ENCODE measurements at regions not wholly inside any gene's neighbourhood (a gene's known extent, or its start where the extent isn't known, plus 50 kb on each side); places are given as distances from the start of the nearest gene placed in this dataset.
"Not testable (repeated sequence)": the region's sequence is repeated elsewhere in the genome, so short reads cannot be mapped to it uniquely, and the experiment has no call there.

GRCh38 chr13:103935117-103935516 lies 868.9 kb upstream of the SLC10A2 start:
- no peak overlapping the region for H3K4me3 ChIP-seq (ENCODE audit: low read length)
- no peak for TF ChIP-seq ZNF274 (IDR thresholded peaks at IDR 0.05; ENCODE audit: low read depth, low read length)

DNA sequence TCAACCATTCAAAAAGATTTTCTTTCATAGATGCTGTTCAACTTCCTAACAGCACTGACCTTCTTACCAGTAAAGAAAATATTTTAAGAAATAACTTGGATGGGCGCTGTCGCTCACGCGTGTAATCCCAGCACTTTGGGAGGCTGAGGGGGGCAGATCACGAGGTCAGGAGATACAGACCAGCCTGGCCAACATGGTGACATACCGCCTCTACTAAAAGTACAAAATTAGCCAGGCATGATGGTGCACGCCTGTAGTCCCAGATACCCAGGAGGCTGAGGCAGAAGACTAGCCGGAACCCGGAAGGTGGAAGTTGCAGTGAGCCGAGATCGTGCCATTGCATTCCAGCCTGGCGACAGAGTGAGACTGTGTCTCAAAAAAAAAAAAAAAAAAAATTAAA lies 865.7 kb upstream of the SLC10A2 start:
- no peak overlapping the region for H3K4me3 ChIP-seq (ENCODE audit: low read length)
- TF ChIP-seq ZNF274 (IDR thresholded peaks at IDR 0.05; ENCODE audit: low read depth, low read length) = no peak

- TF ChIP-seq ZNF274 (IDR thresholded peaks at IDR 0.05; ENCODE audit: low read depth, low read length) = no peak
- H3K4me3 ChIP-seq (ENCODE audit: low read length) = no peak overlapping the region
Measured at GRCh38 chr13:103931331-103931845, 865.2 kb upstream of the SLC10A2 start.

GRCh38 chr13:103926118-103926517 lies 859.9 kb upstream of the SLC10A2 start:
- TF ChIP-seq ZNF274 (IDR thresholded peaks at IDR 0.05; ENCODE audit: low read depth, low read length) = no peak
- no peak overlapping the region for H3K4me3 ChIP-seq (ENCODE audit: low read length)

- no peak for TF ChIP-seq ZNF274 (IDR thresholded peaks at IDR 0.05; ENCODE audit: low read depth, low read length)
- no peak overlapping the region for H3K4me3 ChIP-seq (ENCODE audit: low read length)
Measured at GRCh38 chr13:103908911-103909310, 842.7 kb upstream of the SLC10A2 start.

DNA sequence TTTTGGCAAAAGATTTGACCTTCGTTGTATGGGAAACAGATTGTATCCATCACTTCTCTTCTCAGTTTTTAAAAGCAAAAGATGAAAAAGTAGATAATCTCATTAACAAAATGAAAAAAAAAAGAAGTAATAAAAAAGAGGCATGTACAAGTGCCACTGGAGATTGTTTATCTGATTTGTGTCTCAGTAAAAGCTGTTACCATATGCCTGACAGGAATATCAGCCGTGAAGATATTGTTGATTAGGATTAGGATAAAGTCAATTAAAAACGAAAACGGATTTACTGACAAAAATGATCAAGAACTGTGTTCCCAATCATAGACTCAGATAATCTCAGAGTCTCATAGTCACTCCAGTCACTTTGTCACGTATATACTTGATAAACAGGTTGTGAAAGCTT lies 842.1 kb upstream of the SLC10A2 start:
- TF ChIP-seq ZNF274 (IDR thresholded peaks at IDR 0.05; ENCODE audit: low read depth, low read length) = no peak
- no peak overlapping the region for H3K4me3 ChIP-seq (ENCODE audit: low read length)

GRCh38 chr13:103903790-103904189 lies 837.6 kb upstream of the SLC10A2 start:
- no peak for TF ChIP-seq ZNF274 (IDR thresholded peaks at IDR 0.05; ENCODE audit: low read depth, low read length)
- H3K4me3 ChIP-seq (ENCODE audit: low read length) = no peak overlapping the region

DNA sequence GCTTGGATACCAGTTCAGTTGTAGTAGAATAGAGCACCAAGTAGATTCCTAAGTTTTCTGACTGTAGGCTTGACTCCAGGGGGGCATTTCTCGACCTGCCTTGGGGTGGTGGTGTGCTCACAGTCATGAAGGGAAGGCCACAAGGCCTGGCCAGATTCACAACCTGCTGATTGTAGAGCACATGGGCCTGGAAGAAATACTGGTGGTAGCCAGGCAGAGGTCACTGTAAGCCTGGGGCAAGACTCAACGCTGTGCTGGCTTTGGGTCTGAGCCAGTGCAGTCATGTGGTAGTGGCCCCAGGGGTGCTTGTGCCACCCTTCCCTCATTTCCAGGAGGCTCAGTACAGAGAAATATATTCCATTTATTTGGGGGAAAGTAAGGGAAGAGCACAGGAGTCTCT lies 832.3 kb upstream of the SLC10A2 start:
- no peak for TF ChIP-seq ZNF274 (IDR thresholded peaks at IDR 0.05; ENCODE audit: low read depth, low read length)

DNA sequence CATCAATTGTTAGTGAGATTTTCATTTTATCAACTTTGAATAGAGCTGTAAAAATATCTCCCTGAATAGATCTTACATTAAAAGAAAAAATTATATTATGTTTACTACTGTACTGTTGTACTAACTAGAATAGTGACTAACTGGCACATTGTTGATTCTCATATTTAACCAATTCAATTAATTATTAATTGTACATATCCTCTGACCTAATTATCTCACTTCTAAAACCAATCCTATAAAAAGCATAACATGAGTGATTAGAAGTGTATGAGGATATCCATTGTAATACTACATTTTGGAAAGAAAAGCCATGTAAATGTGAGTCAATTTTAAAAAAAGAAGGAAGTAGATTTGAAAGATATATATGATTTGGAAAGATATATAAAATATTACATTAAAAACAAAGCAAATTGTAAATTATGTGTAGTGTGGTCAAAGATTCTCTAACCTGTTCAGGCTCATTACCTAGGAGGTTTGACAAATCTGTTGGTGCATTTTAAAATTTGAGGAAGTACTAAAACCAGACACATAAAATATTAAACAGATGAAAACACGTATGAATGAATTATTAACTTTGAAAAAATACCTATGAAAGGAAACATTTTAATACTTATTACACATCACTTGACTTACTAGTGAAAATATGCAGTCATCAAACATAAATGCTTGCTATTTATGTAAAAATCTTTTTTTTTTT lies 829.8 kb upstream of the SLC10A2 start:
- H3K4me3 ChIP-seq (ENCODE audit: low read length) = no peak overlapping the region
- no peak for TF ChIP-seq ZNF274 (IDR thresholded peaks at IDR 0.05; ENCODE audit: low read depth, low read length)

More for the DNA sequence above, 832.3 kb upstream of the SLC10A2 start:
- H3K4me3 ChIP-seq (ENCODE audit: low read length) = no peak overlapping the region

GRCh38 chr13:103894626-103895025 lies 828.4 kb upstream of the SLC10A2 start:
- TF ChIP-seq ZNF274 (IDR thresholded peaks at IDR 0.05; ENCODE audit: low read depth, low read length) = no peak
- no peak overlapping the region for H3K4me3 ChIP-seq (ENCODE audit: low read length)

DNA sequence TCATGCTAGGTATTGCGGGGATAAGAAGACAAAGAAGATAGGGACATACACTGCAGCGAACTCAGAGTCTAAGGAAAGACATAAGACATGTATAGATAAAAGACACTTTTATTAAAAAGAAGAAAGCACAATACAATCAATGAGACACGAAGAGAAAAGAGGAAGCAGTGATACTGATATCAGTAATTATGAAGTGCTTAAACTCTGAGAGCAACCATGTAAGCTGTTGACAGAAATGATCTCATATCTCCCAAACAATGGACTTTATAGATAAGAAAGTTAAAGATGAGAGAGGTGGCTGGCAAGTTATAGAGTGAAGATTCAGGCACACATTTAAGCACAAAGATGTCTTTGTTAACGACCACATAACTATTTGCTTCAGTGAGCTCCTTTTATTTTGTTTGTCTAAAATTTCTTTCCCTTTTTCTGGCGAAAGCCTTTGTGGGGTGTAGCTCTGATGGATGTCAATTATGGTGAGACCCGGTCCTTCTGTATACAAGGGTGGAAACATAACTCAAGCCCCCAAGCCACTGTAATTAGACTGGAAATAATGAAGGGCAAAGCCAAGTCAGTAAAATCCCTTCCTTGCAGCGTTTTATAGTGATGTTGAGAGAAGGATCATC lies 818.0 kb upstream of the SLC10A2 start:
- TF ChIP-seq ZNF274 (IDR thresholded peaks at IDR 0.05; ENCODE audit: low read depth, low read length) = no peak
- no peak overlapping the region for H3K4me3 ChIP-seq (ENCODE audit: low read length)

DNA sequence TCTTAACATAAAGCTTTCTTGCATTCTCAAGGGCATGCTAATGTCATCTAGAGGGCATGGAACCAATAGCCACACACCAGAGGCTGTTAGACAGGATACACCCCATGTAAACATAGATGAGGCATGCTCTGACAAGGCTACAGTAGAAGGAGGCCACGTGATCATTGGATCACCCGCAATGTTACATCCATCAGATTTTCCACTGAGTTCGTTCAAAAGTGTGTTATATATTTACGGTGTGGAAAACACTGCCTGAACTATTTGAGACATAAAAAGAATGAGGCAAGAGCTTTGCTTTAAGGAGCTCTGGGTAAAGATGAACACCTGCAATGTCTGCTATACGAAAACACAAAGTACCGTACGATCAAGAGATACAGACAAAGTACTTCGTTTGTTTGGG lies 817.5 kb upstream of the SLC10A2 start:
- no peak overlapping the region for H3K4me3 ChIP-seq (ENCODE audit: low read length)
- no peak for TF ChIP-seq ZNF274 (IDR thresholded peaks at IDR 0.05; ENCODE audit: low read depth, low read length)

DNA sequence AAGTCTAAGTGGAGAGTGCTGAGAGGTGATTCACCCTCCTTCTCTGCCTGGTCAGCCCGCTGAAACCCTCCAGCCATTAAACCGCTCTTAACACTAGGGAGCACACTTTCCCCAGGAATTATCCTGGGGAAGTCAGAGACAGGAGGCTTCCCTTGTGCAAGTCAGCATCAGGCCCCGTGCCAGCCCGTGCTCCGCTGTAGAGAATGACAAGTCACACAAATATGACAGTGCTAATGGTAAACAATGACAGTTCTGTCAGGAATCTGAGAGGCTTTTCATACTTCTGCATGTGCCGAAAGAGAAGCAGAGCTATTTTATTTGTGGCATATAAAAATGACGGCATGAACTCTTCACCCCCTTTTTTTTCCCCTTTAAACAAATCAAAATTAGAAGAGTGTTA lies 816.9 kb upstream of the SLC10A2 start:
- H3K4me3 ChIP-seq (ENCODE audit: low read length) = no peak overlapping the region
- TF ChIP-seq ZNF274 (IDR thresholded peaks at IDR 0.05; ENCODE audit: low read depth, low read length) = no peak

GRCh38 chr13:103880146-103880545 lies 813.9 kb upstream of the SLC10A2 start:
- H3K4me3 ChIP-seq (ENCODE audit: low read length) = not testable (repeated sequence)

DNA sequence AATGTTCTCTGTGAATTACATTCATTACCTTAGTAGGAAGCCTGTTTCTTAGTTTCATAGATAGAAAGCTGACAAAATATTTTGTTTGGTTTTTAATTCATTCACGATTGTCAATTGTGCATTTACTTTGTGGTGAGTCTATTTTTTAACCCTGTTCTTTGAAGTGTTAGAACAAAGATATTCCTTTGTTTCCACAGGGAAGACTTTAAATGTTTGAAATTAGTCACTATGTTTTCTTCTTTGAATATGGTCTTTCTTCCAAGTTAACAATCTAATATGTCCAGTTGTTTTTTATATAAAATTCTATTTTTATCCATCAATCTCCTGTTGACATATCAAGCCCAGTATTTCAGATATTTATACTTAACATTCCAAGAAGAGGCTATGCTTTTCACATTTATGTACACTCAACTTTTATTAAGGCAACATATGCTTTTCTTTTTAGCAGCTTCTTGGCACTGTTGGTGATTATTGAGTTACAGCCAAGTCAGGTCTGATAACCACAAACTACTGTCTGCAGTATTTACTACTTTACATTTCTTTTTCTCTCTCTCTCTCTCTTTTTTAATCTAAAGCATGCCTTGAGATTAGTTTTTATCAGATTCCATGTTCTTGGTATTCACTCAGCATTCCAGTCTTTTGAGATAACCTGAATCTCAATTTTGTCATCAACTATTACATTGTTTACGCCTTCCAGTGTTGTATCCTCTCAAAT lies 812.8 kb upstream of the SLC10A2 start:
- no peak for TF ChIP-seq ZNF274 (IDR thresholded peaks at IDR 0.05; ENCODE audit: low read depth, low read length)
- no peak overlapping the region for H3K4me3 ChIP-seq (ENCODE audit: low read length)

Data from GM08714 (cell line).